ENCODE measurements at regions not wholly inside any gene's neighbourhood (a gene's known extent, or its start where the extent isn't known, plus 50 kb on each side); places are given as distances from the start of the nearest gene placed in this dataset.
"Not testable (repeated sequence)": the region's sequence is repeated elsewhere in the genome, so short reads cannot be mapped to it uniquely, and the experiment has no call there.

- not testable (repeated sequence) for DNase-seq (ENCODE audit: low read depth)
Measured at GRCh38 chr16:18263046-18263445, 73.5 kb downstream of the NPIPA8 start.

DNA sequence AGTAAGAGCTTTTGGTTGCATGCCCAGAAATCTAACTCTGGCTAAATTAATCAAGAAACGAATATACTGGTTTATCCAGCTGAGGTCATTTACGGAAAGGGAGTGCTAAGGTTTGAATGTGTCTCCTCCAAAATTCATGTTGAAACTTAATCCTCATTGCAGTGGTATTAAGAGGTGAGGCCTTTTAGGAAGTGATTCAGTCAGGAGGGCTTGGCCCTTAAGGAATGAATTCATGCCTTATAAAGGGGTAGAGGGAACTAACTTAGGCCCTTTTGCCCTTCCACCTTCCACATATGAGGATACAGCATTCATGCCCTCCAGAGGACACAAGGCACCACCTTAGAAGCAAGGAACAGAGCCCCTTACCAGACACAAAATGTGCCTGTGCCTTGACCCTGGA, 74.7 kb downstream of the NPIPA8 start:
- not testable (repeated sequence) for DNase-seq (ENCODE audit: low read depth)

GRCh38 chr16:18259496-18260176, 76.9 kb downstream of the NPIPA8 start:
- not testable (repeated sequence) for DNase-seq (ENCODE audit: low read depth)

DNA sequence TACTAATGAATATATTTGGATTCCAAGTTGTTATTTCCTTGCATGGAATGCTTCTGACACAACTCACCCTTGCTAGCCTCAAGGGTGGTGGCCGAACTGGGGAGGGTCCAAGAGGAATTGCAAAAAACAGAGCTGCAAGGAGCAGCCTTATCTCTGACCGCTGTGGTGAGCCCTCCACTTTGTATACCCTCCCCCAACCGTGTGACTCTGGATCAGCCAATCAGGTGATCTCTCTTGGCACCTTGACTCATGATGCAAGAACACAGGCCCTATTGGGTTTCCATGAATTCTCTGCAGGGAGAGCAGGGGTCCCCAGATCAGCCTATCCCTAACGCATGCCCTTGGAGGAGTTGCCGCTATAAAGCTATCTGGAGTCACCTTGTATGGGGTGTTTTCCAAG, 83.6 kb downstream of the NPIPA8 start:
- DNase-seq (ENCODE audit: low read depth): not testable (repeated sequence)

- not testable (repeated sequence) for DNase-seq (ENCODE audit: low read depth)
Measured at GRCh38 chr16:18230505-18230904, 106.0 kb downstream of the NPIPA8 start.

DNA sequence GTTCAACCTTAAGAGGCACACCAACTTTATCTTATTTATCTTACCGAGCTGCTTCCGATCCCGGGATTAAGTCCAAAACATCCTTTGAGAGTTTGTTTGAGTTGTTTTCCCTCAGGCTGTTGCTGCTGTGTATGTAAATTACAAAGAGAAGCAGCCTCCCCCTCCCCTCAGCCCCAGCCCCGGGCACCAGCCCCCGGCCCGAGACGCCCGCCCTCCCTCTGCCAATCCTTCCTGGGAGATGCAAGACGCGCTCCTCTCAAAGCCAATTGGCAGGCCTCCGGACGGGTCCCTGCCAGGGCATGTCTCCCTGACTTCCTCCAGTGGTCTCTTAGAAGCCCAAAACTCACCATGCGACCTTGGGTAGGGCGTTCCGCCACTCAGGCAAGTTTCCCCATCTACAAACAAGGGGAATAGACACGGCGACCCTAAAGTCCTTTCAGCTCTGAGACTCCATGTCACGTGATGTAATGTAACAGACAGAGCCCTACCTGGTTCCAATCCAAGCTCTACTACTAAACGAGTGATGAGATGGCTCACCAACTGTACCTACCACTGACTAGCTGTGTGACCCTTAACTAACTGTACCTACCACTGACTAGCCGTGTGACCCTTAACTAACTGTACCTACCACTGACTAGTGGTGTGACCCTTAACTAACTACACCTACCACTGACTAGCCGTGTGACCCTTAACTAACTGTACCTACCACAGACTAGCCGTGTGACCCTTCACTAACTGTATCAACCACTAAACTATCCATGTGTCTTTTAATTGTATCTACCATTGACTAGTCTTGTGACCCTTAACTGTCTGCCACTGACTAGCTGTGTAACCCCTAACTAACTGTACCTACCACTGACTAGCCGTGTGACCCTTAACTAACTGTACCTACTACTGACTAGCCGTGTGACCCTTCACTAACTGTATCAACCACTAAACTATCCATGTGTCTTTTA, 114.2 kb downstream of the NPIPA8 start:
- DNase-seq (ENCODE audit: low read depth): not testable (repeated sequence)

- DNase-seq (ENCODE audit: low read depth): not testable (repeated sequence)
Measured at GRCh38 chr16:18217741-18218140, 118.8 kb downstream of the NPIPA8 start.

- not testable (repeated sequence) for DNase-seq (ENCODE audit: low read depth)
Measured at GRCh38 chr16:18216814-18217213, 119.7 kb downstream of the NPIPA8 start.

DNA sequence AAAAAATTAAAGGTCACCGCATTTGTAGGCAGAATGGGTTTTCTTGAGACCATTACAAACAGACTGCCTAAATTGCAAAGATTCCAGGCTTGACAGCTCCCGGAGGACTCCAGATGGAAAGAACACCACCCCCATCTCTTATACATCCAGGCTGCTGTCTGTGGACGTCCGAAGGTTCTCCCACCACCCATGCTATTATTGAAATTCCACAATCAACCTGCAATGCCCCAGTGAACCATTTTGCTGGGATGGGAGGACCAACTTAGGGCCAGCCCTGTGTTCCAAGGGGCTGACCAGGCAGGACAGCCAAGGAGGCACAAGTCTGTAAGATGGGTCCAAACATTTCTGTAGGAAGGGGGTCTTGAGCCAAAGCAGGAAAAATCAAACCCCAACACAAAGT, 122.7 kb downstream of the NPIPA8 start:
- not testable (repeated sequence) for DNase-seq (ENCODE audit: low read depth)

DNA sequence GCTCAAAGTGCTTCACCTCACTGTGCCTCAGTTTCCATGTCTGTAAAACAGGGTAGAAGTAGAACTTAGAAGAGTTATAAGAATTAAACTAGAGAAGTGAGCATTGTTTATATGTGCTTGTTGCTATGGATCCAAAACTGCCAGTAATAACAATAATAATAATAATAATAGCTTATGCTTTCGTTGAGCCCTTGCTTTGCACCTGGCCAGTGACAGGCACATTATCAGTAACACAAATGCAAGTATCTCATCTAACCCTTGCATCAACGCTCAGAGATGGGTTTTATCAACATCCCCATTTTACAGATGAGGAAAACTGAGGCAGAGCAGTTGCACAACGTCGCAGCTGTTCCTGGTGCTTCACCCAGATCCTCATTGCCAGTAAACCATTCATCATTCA, 125.0 kb downstream of the NPIPA8 start:
- not testable (repeated sequence) for DNase-seq (ENCODE audit: low read depth)

GRCh38 chr16:18204786-18205185, 131.8 kb downstream of the NPIPA8 start:
- DNase-seq (ENCODE audit: low read depth): not testable (repeated sequence)

GRCh38 chr16:18204309-18204708, 132.2 kb downstream of the NPIPA8 start:
- not testable (repeated sequence) for DNase-seq (ENCODE audit: low read depth)

DNA sequence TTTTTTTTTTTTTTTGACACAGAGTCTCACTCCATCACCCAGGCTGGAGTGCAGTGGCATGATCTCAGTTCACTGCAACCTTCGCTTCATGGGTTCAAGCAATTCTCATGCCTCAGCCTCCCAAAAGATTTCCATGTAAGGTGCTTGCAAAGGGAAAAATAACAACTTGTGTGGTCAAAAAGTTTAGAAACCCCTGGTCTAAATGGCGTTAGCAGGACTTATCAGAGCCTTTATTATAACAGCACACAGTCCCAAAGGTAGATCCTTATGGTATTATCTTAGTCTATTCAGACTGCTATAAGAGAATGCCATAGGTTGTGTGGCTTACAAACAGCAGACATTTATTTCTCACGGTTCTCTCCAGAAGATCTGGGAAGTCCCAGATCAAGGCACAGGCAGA, 135.0 kb downstream of the NPIPA8 start:
- DNase-seq (ENCODE audit: low read depth): not testable (repeated sequence)

GRCh38 chr16:18192389-18192788, 144.1 kb downstream of the NPIPA8 start:
- DNase-seq (ENCODE audit: low read depth): not testable (repeated sequence)

GRCh38 chr16:18190179-18190578, 146.4 kb downstream of the NPIPA8 start:
- DNase-seq (ENCODE audit: low read depth): not testable (repeated sequence)

- not testable (repeated sequence) for DNase-seq (ENCODE audit: low read depth)
Measured at GRCh38 chr16:18184755-18185154, 151.8 kb downstream of the NPIPA8 start.

DNA sequence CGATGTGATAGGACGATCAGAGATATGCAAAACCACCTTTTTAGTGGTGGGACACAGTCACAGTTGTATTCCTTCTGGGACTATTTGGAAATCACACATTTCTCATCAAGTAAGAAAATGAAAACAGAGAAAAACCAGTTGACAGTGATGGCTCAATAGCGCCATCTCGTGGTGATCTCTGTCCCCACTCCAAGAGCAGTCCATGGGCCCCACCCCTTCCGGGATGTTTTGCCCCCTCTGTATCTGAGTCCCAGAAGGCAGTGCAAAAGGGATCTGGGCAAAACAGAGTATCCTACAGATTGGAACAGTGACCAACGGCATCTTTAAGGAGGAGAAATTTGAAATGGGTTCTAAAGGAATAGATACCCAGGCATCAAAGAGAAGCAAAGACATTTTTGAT, 155.5 kb downstream of the NPIPA8 start:
- DNase-seq (ENCODE audit: low read depth): not testable (repeated sequence)

GRCh38 chr16:18173945-18174497, 162.5 kb downstream of the NPIPA8 start:
- DNase-seq (ENCODE audit: low read depth): not testable (repeated sequence)

DNA sequence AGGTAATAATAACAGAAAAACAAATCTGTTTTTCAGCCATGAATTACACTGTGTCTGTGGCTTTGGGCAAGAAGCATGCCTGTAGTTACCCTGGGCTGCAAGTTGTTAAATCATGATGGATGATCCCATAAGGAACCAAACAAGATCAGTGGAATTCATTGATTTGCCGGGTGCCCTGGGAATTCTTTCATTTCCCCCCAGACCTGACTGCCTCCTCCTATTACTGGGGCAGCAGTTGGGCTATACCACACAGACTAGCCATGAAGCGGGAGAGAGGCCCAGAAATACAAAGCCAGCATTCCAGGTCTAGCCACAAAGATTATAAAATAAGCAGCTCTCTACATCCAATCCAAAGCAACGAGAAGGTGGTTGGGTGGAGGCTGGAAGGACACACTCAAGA, 174.2 kb downstream of the NPIPA8 start:
- not testable (repeated sequence) for DNase-seq (ENCODE audit: low read depth)

DNA sequence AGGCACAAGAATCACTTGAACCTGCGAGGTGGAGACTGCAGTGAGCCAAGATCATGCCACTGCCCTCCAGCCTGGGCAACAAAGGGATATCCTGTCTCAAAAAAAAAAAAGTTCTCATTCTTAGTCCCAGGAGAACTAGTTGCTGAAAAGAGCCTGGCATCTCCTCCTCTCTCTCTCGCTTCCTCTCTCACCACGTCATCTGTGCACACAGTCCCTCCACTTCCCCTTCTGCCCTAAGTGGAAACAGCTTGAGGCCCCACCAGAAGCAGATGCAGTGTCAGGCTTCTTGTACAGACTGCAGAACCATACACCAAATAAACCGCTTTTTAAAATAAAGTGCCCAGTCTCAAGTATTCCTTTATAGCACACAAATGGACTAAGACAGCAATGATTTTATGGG, 175.3 kb downstream of the NPIPA8 start:
- DNase-seq (ENCODE audit: low read depth): not testable (repeated sequence)

- DNase-seq (ENCODE audit: low read depth): not testable (repeated sequence)
Measured at GRCh38 chr16:18159185-18159584, 177.4 kb downstream of the NPIPA8 start.

DNA sequence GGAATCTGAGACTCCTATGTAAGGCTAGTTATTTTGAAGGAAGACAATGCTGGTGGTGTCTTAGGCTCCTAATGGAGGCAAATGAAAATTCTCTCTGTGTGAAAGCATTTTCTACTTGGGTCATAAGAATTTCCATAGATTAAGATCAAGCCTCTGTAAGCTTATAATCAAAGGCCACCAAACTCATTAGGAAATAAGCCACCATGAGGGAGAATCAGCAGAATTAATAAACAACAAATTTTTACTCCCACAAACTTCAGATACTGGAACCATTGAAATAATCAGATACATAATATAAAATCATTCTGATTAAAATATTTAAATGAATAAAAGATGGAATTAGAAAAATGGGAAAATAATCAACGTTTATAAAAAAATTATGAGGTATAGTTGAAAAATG, 178.7 kb downstream of the NPIPA8 start:
- not testable (repeated sequence) for DNase-seq (ENCODE audit: low read depth)
